ENCODE measurements at regions not wholly inside any gene's neighbourhood (a gene's known extent, or its start where the extent isn't known, plus 50 kb on each side); places are given as distances from the start of the nearest gene placed in this dataset.
"Not testable (repeated sequence)": the region's sequence is repeated elsewhere in the genome, so short reads cannot be mapped to it uniquely, and the experiment has no call there.

GRCh38 chr3:20726786-20727185, 540.8 kb upstream of the SGO1 start:
- DNase-seq (ENCODE audit: low spot score), result no peak

GRCh38 chr3:20724241-20724640, 538.2 kb upstream of the SGO1 start:
- no peak for DNase-seq (ENCODE audit: low spot score)

GRCh38 chr3:20716425-20716824, 530.4 kb upstream of the SGO1 start:
- DNase-seq (ENCODE audit: low spot score), result not testable (repeated sequence)

- no peak for DNase-seq (ENCODE audit: low spot score)
Measured at GRCh38 chr3:20701641-20702040, 515.6 kb upstream of the SGO1 start.

- DNase-seq (ENCODE audit: low spot score), result no peak
Measured at GRCh38 chr3:20700714-20701113, 514.7 kb upstream of the SGO1 start.

GRCh38 chr3:20698896-20699295, 512.9 kb upstream of the SGO1 start:
- no peak for DNase-seq (ENCODE audit: low spot score)

GRCh38 chr3:20696388-20697150, 510.6 kb upstream of the SGO1 start:
- no peak for DNase-seq (ENCODE audit: low spot score)

GRCh38 chr3:20692675-20693074, 506.7 kb upstream of the SGO1 start:
- no peak for DNase-seq (ENCODE audit: low spot score)

- DNase-seq (ENCODE audit: low spot score), result no peak
Measured at GRCh38 chr3:20683910-20684309, 497.9 kb upstream of the SGO1 start.

- DNase-seq (ENCODE audit: low spot score), result no peak
Measured at GRCh38 chr3:20682573-20682972, 496.6 kb upstream of the SGO1 start.

GRCh38 chr3:20680990-20681628, 495.1 kb upstream of the SGO1 start:
- no peak for DNase-seq (ENCODE audit: low spot score)

GRCh38 chr3:20673866-20674265, 487.9 kb upstream of the SGO1 start:
- no peak for DNase-seq (ENCODE audit: low spot score)

GRCh38 chr3:20669675-20670074, 483.7 kb upstream of the SGO1 start:
- no peak for DNase-seq (ENCODE audit: low spot score)

- no peak for DNase-seq (ENCODE audit: low spot score)
Measured at GRCh38 chr3:20669184-20669583, 483.2 kb upstream of the SGO1 start.

GRCh38 chr3:20668411-20668810, 482.4 kb upstream of the SGO1 start:
- no peak for DNase-seq (ENCODE audit: low spot score)

GRCh38 chr3:20666091-20666490, 480.1 kb upstream of the SGO1 start:
- no peak for DNase-seq (ENCODE audit: low spot score)

GRCh38 chr3:20658491-20658890, 472.5 kb upstream of the SGO1 start:
- no peak for DNase-seq (ENCODE audit: low spot score)

GRCh38 chr3:20657560-20657959, 471.6 kb upstream of the SGO1 start:
- no peak for DNase-seq (ENCODE audit: low spot score)

GRCh38 chr3:20652231-20652986, 466.4 kb upstream of the SGO1 start:
- DNase-seq (ENCODE audit: low spot score), result no peak

- no peak for DNase-seq (ENCODE audit: low spot score)
Measured at GRCh38 chr3:20648921-20649381, 462.9 kb upstream of the SGO1 start.

GRCh38 chr3:20648294-20648693, 462.3 kb upstream of the SGO1 start:
- no peak for DNase-seq (ENCODE audit: low spot score)

GRCh38 chr3:20646425-20646824, 460.4 kb upstream of the SGO1 start:
- no peak for DNase-seq (ENCODE audit: low spot score)

- DNase-seq (ENCODE audit: low spot score), result no peak
Measured at GRCh38 chr3:20645340-20645739, 459.3 kb upstream of the SGO1 start.
